Prostate gland (tissue), 2 donors: ENCODE measurements at regions not wholly inside any gene's neighbourhood (a gene's known extent, or its start where the extent isn't known, plus 50 kb on each side); places are given as distances from the start of the nearest gene placed in this dataset.

Source experiments
- DNase-seq: peaks from one replicate; pipeline ENCODE4 v3.0.0-alpha.2; 2019; ENCODE audit warnings: low spot score
- H3K27ac ChIP-seq, 2 donors: fragments of 200-600 bp; sonication (generic); 2 replicates each; pipeline ENCODE4 v1.5.1; 2017 to 2019
- H3K27me3 ChIP-seq: fragments of 200-600 bp; sonication (generic); replicated peaks from 2 replicates; pipeline ENCODE4 v1.5.1; 2019; ENCODE audit not compliant: insufficient read depth
- H3K36me3 ChIP-seq, 2 donors: fragments of 200-600 bp; sonication (generic); 1 replicate in 1 of 2; 2 replicates in 1 of 2; pipeline versions ENCODE4 v1.5.1 to v1.8.1; 2017 to 2019
- H3K4me1 ChIP-seq: fragments of 200-600 bp; sonication (generic); replicated peaks from 2 replicates; pipeline ENCODE4 v1.5.1; 2019
- H3K4me3 ChIP-seq, 2 donors: fragments of 200-600 bp; sonication (generic); 2 replicates each; pipeline ENCODE4 v1.5.1; 2017 to 2019
- H3K9me3 ChIP-seq: fragments of 200-600 bp; sonication (generic); 2 replicates; pipeline ENCODE4 v1.5.1; 2017
- POLR2A ChIP-seq: fragments of 450-650 bp; IDR thresholded peaks from one replicate; pipeline ENCODE4 v1.6.1; 2016; ENCODE audit warnings: antibody characterized with exemption, mild to moderate bottlenecking
- POLR2AphosphoS5 ChIP-seq: sonication (generic); formaldehyde crosslinking; IDR thresholded peaks from one replicate; pipeline ENCODE4 v1.6.1; 2017; ENCODE audit warnings: antibody characterized with exemption
- WGBS: methylation state at CpG from one replicate; pipeline ENCODE4 v1.1.5; 2018; 5-methylcytosine and 5-hydroxymethylcytosine counted together
- intact Hi-C: fragments of 100-400 bp; cut with DNase I; formaldehyde crosslinking; loops from one replicate; pipeline ENCODE4 v1.14.2; 2022
- TF ChIP-seq, protein P1 (sequence below), 4 experiments: fragments of 200-600 bp in 2 of 4; fragments of 450-650 bp in 2 of 4; sonication (generic) in 2 of 4; IDR thresholded peaks; 1 replicate in 3 of 4; 2 replicates in 1 of 4; pipeline ENCODE4 v1.5.1; 2016 to 2019; ENCODE audit warnings: antibody characterized with exemption in 4 of 4, mild to moderate bottlenecking in 2 of 4, moderate library complexity in 2 of 4

DNA sequence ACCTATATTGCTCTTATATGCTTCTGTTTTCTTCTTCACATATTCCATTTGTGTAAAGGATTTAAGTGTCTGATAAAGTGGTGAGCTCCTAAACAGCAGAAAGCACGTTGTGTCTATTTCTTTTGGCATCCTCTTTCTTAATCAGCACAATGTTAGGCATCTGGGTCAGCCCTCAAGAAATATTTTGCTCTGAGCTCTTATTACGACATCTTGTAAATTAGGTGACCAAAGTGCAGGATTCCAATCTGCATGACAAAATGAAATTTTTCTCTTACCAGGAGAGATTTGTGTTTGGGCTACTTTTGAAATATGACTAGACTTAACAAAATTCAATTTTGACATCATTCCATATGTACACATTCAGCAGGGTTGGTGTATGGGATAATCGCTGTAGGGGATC is 210.0 kb upstream of the IGFBP7 start:
- no peak for DNase-seq
- Histone ChIP-seq H3K27ac (no peak overlapping the region), H3K4me1 (no peaks in the 10 kb centered on the region), H3K9me3 (no peaks in the 10 kb centered on the region), H3K36me3 (no peaks in the 10 kb centered on the region), H3K4me3 (no peak overlapping the region), H3K27me3 (no peaks in the 10 kb centered on the region)
- no peak for TF ChIP-seq POLR2AphosphoS5
- no peak for TF ChIP-seq POLR2A
- TF ChIP-seq, protein P1, sequence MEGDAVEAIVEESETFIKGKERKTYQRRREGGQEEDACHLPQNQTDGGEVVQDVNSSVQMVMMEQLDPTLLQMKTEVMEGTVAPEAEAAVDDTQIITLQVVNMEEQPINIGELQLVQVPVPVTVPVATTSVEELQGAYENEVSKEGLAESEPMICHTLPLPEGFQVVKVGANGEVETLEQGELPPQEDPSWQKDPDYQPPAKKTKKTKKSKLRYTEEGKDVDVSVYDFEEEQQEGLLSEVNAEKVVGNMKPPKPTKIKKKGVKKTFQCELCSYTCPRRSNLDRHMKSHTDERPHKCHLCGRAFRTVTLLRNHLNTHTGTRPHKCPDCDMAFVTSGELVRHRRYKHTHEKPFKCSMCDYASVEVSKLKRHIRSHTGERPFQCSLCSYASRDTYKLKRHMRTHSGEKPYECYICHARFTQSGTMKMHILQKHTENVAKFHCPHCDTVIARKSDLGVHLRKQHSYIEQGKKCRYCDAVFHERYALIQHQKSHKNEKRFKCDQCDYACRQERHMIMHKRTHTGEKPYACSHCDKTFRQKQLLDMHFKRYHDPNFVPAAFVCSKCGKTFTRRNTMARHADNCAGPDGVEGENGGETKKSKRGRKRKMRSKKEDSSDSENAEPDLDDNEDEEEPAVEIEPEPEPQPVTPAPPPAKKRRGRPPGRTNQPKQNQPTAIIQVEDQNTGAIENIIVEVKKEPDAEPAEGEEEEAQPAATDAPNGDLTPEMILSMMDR (IDR thresholded peaks at IDR 0.05), result no peak
- 67% methylated on average over 3 of the region's 3 CpGs for WGBS
- intact Hi-C loops, result no loop called here

DNA sequence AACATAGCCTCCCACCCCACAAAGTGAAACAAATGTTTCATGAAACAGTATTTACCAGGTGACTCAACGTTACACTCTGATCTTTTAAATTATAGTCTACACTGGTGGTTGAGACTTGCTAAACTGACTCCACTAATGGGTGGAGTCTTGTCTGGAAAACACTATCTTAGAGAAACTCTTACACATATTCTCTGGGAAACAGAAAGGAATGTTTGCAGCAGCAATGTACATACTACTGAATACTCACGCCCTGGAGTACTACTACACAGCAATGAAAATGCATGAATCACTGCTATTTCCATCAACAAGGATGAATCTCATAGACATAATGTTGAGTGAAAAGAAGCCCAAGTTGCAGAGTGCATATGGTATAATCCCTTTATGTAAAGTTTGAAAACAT is 208.5 kb upstream of the IGFBP7 start:
- no peak for DNase-seq
- Histone ChIP-seq H3K4me3 (no peak overlapping the region), H3K27me3 (no peaks in the 10 kb centered on the region), H3K36me3 (no peaks in the 10 kb centered on the region), H3K4me1 (no peaks in the 10 kb centered on the region), H3K9me3 (no peaks in the 10 kb centered on the region), H3K27ac (no peak overlapping the region)
- TF ChIP-seq, protein P1 (IDR thresholded peaks at IDR 0.05), result no peak
- TF ChIP-seq POLR2AphosphoS5 (no peak), POLR2A (no peak)
- WGBS, result 74% methylated on average over 2 of the region's 2 CpGs
- intact Hi-C loops, result no loop called here

DNA sequence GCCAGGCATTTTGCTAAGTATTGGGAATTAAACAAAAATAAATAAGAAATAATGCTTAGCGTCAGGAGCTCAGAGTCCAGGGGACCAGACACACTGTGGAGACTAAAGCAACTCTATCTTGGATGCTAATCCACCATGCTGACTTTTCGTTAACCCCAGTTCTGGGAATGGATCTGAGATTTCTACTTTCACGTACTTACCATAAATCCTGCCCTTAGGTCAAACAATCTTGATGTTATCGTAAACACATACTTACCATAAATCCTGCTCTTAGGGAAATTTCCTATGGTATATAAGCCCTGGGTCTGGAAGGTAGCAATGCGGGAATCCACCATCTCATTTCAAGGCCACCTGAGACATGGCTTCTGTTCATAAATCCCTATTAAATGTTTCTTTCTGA is 204.5 kb upstream of the IGFBP7 start:
- 68% methylated on average over 5 of the region's 5 CpGs for WGBS
- Histone ChIP-seq H3K9me3 (no peaks in the 10 kb centered on the region), H3K27ac (no peak overlapping the region), H3K27me3 (no peaks in the 10 kb centered on the region), H3K4me1 (no peaks in the 10 kb centered on the region), H3K4me3 (no peak overlapping the region), H3K36me3 (no peaks in the 10 kb centered on the region)
- DNase-seq, result no peak
- TF ChIP-seq, protein P1 (IDR thresholded peaks at IDR 0.05), result no peak
- no peak for TF ChIP-seq POLR2AphosphoS5
- no peak for TF ChIP-seq POLR2A
- intact Hi-C loops, result no loop called here

DNA sequence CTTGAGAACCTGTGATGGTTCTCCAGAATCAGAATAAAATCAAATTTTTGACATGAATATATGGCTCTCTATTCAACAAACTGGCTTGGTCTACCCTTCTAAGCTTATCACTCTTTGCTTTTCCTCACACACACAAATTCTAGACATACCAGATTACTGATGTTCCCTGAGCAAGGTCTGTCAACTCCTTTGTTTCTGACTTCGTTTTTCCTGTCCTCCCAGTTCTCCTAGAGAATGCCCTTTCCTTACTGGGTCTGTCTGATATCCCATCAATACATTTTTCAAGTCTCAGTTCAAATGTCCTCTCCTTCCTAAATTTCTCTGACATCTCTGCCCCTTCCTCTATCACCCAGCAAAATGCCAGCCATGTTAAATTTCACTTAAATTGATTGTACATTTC is 202.1 kb upstream of the IGFBP7 start:
- Histone ChIP-seq H3K4me1 (no peaks in the 10 kb centered on the region), H3K9me3 (no peaks in the 10 kb centered on the region), H3K4me3 (no peak overlapping the region), H3K27ac (no peak overlapping the region), H3K36me3 (no peaks in the 10 kb centered on the region), H3K27me3 (no peaks in the 10 kb centered on the region)
- WGBS, result 26% methylated on average over 1 of the region's 1 CpG
- DNase-seq, result no peak
- no peak for TF ChIP-seq POLR2AphosphoS5
- TF ChIP-seq, protein P1 (IDR thresholded peaks at IDR 0.05), result no peak
- TF ChIP-seq POLR2A, result no peak
- intact Hi-C loops, result no loop called here

GRCh38 chr4:57309658-57310057 is 199.5 kb upstream of the IGFBP7 start:
- Histone ChIP-seq H3K27me3 (no peaks in the 10 kb centered on the region), H3K27ac (no peak overlapping the region), H3K9me3 (no peaks in the 10 kb centered on the region), H3K4me3 (no peak overlapping the region), H3K36me3 (no peaks in the 10 kb centered on the region), H3K4me1 (no peaks in the 10 kb centered on the region)
- WGBS, result 67% methylated on average over 1 of the region's 1 CpG
- intact Hi-C loops, result no loop called here
- DNase-seq, result no peak
- TF ChIP-seq POLR2A (no peak), POLR2AphosphoS5 (no peak)
- TF ChIP-seq, protein P1 (IDR thresholded peaks at IDR 0.05), result no peak
